GM23248 (cell line): ENCODE measurements at regions not wholly inside any gene's neighbourhood (a gene's known extent, or its start where the extent isn't known, plus 50 kb on each side); places are given as distances from the start of the nearest gene placed in this dataset.

Experiments used
- EZH2 ChIP-seq: fragments of 200-600 bp; sonication (generic); IDR thresholded peaks from 2 replicates; pipeline ENCODE4 v1.6.1; 2018; ENCODE audit warnings: antibody characterized with exemption, mild to moderate bottlenecking; ENCODE audit not compliant: insufficient read depth, poor library complexity, severe bottlenecking
- EZH2phosphoT487 ChIP-seq: fragments of 200-600 bp; sonication (generic); IDR thresholded peaks from 2 replicates; pipeline ENCODE4 v1.6.1; 2018; ENCODE audit warnings: antibody characterized with exemption, moderate library complexity, mild to moderate bottlenecking, low read depth; ENCODE audit not compliant: insufficient read depth

DNA sequence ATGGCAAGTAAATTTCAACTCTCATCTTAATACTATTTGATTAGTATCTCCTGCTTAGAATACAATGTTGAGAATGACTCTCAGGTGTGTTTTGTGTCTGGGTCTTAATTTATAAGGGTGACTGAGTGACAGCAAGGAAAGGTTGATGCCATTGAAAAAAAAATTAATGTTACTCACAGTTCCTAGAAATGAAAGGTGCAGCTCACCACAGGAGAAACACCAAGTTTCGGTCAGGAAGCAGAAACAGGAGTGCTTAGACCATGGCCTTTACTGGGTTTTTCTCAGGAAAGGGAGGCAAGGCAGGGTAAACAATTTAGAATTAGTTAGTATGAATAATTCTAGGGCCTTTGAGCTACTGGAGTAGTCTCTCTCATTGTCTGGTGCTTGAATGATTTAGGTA, 159.2 kb upstream of the C9orf72 start:
- no peak for TF ChIP-seq EZH2
- no peak for TF ChIP-seq EZH2phosphoT487
